HG02610 (cell line): ENCODE measurements at regions not wholly inside any gene's neighbourhood (a gene's known extent, or its start where the extent isn't known, plus 50 kb on each side); places are given as distances from the start of the nearest gene placed in this dataset.
"Not testable (repeated sequence)": the region's sequence is repeated elsewhere in the genome, so short reads cannot be mapped to it uniquely, and the experiment has no call there.

Experiments used
- ATAC-seq: cut with Tn5 transposase; IDR thresholded peaks from one replicate; pipeline ENCODE4 v1.9.1; 2021; ENCODE audit warnings: mild to moderate bottlenecking, moderate library complexity; ENCODE audit not compliant: unreplicated experiment

GRCh38 chr4:26044524-26044923, 130.5 kb downstream of the SMIM20 start:
- ATAC-seq, result no peak

- no peak for ATAC-seq
These were observed 131.0 kb downstream of the SMIM20 start for GRCh38 chr4:26044983-26045382.

GRCh38 chr4:26047795-26048194, 133.8 kb downstream of the SMIM20 start:
- ATAC-seq, result no peak

- ATAC-seq, result no peak
These were observed 134.4 kb downstream of the SMIM20 start for GRCh38 chr4:26048378-26048882.

- ATAC-seq, result no peak
These were observed 134.9 kb downstream of the SMIM20 start for GRCh38 chr4:26048950-26049349.

GRCh38 chr4:26049447-26049846, 135.4 kb downstream of the SMIM20 start:
- no peak for ATAC-seq

- ATAC-seq, result no peak
These were observed 136.2 kb downstream of the SMIM20 start for GRCh38 chr4:26050212-26050643.

- ATAC-seq, result no peak
These were observed 136.7 kb downstream of the SMIM20 start for GRCh38 chr4:26050671-26051070.

GRCh38 chr4:26051240-26051639, 137.2 kb downstream of the SMIM20 start:
- no peak for ATAC-seq

- ATAC-seq, result no peak
These were observed 138.9 kb downstream of the SMIM20 start for GRCh38 chr4:26052663-26053541.

- ATAC-seq, result no peak
These were observed 139.7 kb downstream of the SMIM20 start for GRCh38 chr4:26053761-26054160.

GRCh38 chr4:26055855-26056254, 141.8 kb downstream of the SMIM20 start:
- ATAC-seq, result no peak

- ATAC-seq, result no peak
These were observed 142.4 kb downstream of the SMIM20 start for GRCh38 chr4:26056406-26056805.

GRCh38 chr4:26057839-26058238, 143.8 kb downstream of the SMIM20 start:
- not testable (repeated sequence) for ATAC-seq

- peak; percentile 87 for ATAC-seq
These were observed 144.5 kb downstream of the SMIM20 start for GRCh38 chr4:26058537-26058936.

GRCh38 chr4:26059391-26060154, 145.6 kb downstream of the SMIM20 start:
- ATAC-seq, result no peak

- ATAC-seq, result no peak
These were observed 146.3 kb downstream of the SMIM20 start for GRCh38 chr4:26060286-26060685.

- ATAC-seq, result no peak
These were observed 147.4 kb downstream of the SMIM20 start for GRCh38 chr4:26061248-26061986.

- ATAC-seq, result no peak
These were observed 148.2 kb downstream of the SMIM20 start for GRCh38 chr4:26062215-26062614.

- not testable (repeated sequence) for ATAC-seq
These were observed 150.0 kb downstream of the SMIM20 start for GRCh38 chr4:26064009-26064408.

- no peak for ATAC-seq
These were observed 151.8 kb downstream of the SMIM20 start for GRCh38 chr4:26065833-26066232.
